Ishikawa (cell line): ENCODE measurements at regions not wholly inside any gene's neighbourhood (a gene's known extent, or its start where the extent isn't known, plus 50 kb on each side); places are given as distances from the start of the nearest gene placed in this dataset.

Experiments used
- CEBPB ChIP-seq: IDR thresholded peaks from 2 replicates; pipeline ENCODE4 v1.6.1; 2012
- CREB1 ChIP-seq: IDR thresholded peaks from 2 replicates; pipeline ENCODE4 v1.6.1; 2012; ENCODE audit warnings: low read depth
- EGR1 ChIP-seq: IDR thresholded peaks from 2 replicates; pipeline ENCODE4 v1.6.1; 2012
- EP300 ChIP-seq: IDR thresholded peaks from 2 replicates; pipeline ENCODE4 v1.6.1; 2012; ENCODE audit warnings: borderline replicate concordance
- FOXM1 ChIP-seq: IDR thresholded peaks from 2 replicates; pipeline ENCODE4 v1.6.1; 2012; ENCODE audit warnings: low read depth, borderline replicate concordance
- MAX ChIP-seq: IDR thresholded peaks from 2 replicates; pipeline ENCODE4 v1.6.1; 2012
- NFIC ChIP-seq: IDR thresholded peaks from 2 replicates; pipeline ENCODE4 v1.6.1; 2012
- RAD21 ChIP-seq: IDR thresholded peaks from 2 replicates; pipeline ENCODE4 v1.6.1; 2012; ENCODE audit warnings: low read depth
- REST ChIP-seq: IDR thresholded peaks from 2 replicates; pipeline ENCODE4 v1.6.1; 2012; ENCODE audit warnings: low read depth, mild to moderate bottlenecking
- TAF1 ChIP-seq: IDR thresholded peaks from 2 replicates; pipeline ENCODE4 v1.6.1; 2012; ENCODE audit warnings: low read depth, mild to moderate bottlenecking
- TCF12 ChIP-seq: IDR thresholded peaks from 2 replicates; pipeline ENCODE4 v1.6.1; 2012; ENCODE audit warnings: low read depth
- TEAD4 ChIP-seq: IDR thresholded peaks from 2 replicates; pipeline ENCODE4 v1.6.1; 2012
- USF1 ChIP-seq: IDR thresholded peaks from 2 replicates; pipeline ENCODE4 v1.6.1; 2012
- YY1 ChIP-seq: IDR thresholded peaks from 2 replicates; pipeline ENCODE4 v1.6.1; 2012; ENCODE audit warnings: low read depth
- ZBTB7A ChIP-seq: IDR thresholded peaks from 2 replicates; pipeline ENCODE4 v1.6.1; 2012; ENCODE audit warnings: low read depth

GRCh38 chr21:16291296-16291695 is 561.5 kb downstream of the USP25 start:
- no peak for TF ChIP-seq YY1
- TF ChIP-seq EP300: no peak
- no peak for TF ChIP-seq EGR1
- no peak for TF ChIP-seq RAD21
- TF ChIP-seq TCF12: no peak
- TF ChIP-seq NFIC: no peak
- TF ChIP-seq REST: no peak
- TF ChIP-seq CREB1: no peak

GRCh38 chr21:16294128-16294527 is 564.3 kb downstream of the USP25 start:
- TF ChIP-seq TAF1 (no peak), EGR1 (no peak)

GRCh38 chr21:16302851-16303282 is 573.1 kb downstream of the USP25 start:
- no peak for TF ChIP-seq YY1
- TF ChIP-seq EGR1: no peak
- TF ChIP-seq CREB1: no peak
- no peak for TF ChIP-seq USF1
- no peak for TF ChIP-seq TEAD4
- no peak for TF ChIP-seq RAD21
- no peak for TF ChIP-seq CEBPB
- TF ChIP-seq TCF12: no peak
- TF ChIP-seq ZBTB7A: no peak
- TF ChIP-seq REST: no peak
- no peak for TF ChIP-seq FOXM1
- no peak for TF ChIP-seq MAX
- no peak for TF ChIP-seq TAF1
- no peak for TF ChIP-seq EP300
- no peak for TF ChIP-seq NFIC

- TF ChIP-seq RAD21 (no peak), TAF1 (no peak), YY1 (no peak), TEAD4 (no peak)
These were observed 574.7 kb downstream of the USP25 start for GRCh38 chr21:16304174-16305095.

- TF ChIP-seq FOXM1: peak; percentile 90
- TF ChIP-seq EGR1: no peak
- TF ChIP-seq TAF1: no peak
- TF ChIP-seq CREB1: no peak
- peak; percentile 93 for TF ChIP-seq NFIC
- no peak for TF ChIP-seq CEBPB
- TF ChIP-seq REST: no peak
- peak; percentile 84 for TF ChIP-seq TEAD4
- TF ChIP-seq TCF12: peak; percentile 89
- TF ChIP-seq RAD21: peak; percentile 24
- no peak for TF ChIP-seq ZBTB7A
- peak; percentile 92 for TF ChIP-seq EP300
- peak; percentile 51; the same call in 1 of the 2 replicates for TF ChIP-seq YY1
- TF ChIP-seq USF1: no peak
- peak; percentile 87 for TF ChIP-seq MAX
These were observed 575.9 kb downstream of the USP25 start for GRCh38 chr21:16305686-16306085.
